ENCODE measurements at regions not wholly inside any gene's neighbourhood (a gene's known extent, or its start where the extent isn't known, plus 50 kb on each side); places are given as distances from the start of the nearest gene placed in this dataset.

DNA sequence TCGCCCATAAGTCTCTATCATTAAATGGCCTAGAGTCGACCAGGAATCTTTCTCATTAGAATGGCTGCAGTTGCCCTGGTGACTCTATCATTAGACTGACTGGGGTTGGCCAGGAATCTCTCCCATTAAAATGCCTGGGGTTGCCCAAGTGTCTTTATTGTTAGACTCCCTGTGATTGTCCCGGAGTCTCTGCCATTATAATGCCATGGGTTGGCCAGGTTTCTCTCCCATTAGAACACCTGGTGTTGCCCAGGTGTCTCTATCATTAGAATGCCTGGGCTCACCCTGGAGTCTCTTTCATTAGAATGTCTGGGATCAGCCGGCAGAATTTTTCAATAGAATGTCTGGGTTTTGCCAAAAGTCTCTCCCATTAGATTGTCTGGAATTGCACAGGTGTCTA lies 1459.3 kb downstream of the UQCRFS1 start:
- Histone ChIP-seq H3K9me3 (no peaks in the 10 kb centered on the region), H3K27me3 (no peaks in the 10 kb centered on the region), H3K36me3 (no peaks in the 10 kb centered on the region), H3K4me3 (no peak overlapping the region), H3K27ac (no peak overlapping the region), H3K4me1 (no peaks in the 10 kb centered on the region)
- intact Hi-C loops (cut with DNase I), result no loop called here
- 93% methylated on average over 2 of the region's 4 CpGs for WGBS (ENCODE audit: insufficient coverage, low coverage, low lambda C conversion rate, missing lambda C conversion rate)
- ATAC-seq (no peak), DNase-seq (peak in 1 of 3 donors; percentile 3)
- TF ChIP-seq, protein P1, sequence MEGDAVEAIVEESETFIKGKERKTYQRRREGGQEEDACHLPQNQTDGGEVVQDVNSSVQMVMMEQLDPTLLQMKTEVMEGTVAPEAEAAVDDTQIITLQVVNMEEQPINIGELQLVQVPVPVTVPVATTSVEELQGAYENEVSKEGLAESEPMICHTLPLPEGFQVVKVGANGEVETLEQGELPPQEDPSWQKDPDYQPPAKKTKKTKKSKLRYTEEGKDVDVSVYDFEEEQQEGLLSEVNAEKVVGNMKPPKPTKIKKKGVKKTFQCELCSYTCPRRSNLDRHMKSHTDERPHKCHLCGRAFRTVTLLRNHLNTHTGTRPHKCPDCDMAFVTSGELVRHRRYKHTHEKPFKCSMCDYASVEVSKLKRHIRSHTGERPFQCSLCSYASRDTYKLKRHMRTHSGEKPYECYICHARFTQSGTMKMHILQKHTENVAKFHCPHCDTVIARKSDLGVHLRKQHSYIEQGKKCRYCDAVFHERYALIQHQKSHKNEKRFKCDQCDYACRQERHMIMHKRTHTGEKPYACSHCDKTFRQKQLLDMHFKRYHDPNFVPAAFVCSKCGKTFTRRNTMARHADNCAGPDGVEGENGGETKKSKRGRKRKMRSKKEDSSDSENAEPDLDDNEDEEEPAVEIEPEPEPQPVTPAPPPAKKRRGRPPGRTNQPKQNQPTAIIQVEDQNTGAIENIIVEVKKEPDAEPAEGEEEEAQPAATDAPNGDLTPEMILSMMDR (IDR thresholded peaks at IDR 0.05), result no peak
- TF ChIP-seq POLR2A (IDR thresholded peaks at IDR 0.05), result no peak

DNA sequence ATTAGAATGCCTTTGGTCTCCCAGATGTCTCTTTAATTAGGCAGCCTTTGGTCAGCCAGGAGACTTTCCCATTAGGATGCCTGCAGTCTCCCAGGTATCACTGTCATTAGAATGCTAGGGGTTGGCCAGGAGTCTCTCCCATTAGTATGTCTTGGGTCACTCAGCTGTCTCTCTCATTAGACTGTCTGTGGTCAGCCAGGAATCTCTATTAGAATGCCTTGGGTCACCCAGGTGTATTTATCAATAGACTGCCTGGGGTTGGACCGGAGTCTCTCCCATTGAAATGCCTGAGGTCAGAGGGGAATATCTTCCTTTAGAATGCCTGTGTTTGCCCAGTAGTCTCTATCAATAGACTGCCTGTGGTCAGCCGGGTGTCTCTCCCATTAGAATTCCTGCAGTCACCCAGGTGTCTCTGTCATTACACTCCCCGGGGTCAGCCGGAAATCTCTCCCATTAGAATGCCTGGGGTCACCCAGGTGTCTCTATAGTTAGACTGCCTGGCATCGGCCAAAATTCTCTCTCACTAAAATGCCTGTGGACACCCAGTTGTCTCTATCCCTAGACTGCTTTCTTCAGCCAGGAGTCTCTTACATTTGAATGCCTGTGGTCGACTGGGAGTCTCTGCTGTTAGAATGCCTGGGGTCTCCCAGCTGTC lies 1460.3 kb downstream of the UQCRFS1 start:
- H3K27me3 ChIP-seq, result no peaks in the 10 kb centered on the region
- 73% methylated on average over 3 of the region's 6 CpGs for WGBS (ENCODE audit: insufficient coverage, low coverage, low lambda C conversion rate, missing lambda C conversion rate)
- ATAC-seq (no peak), DNase-seq (peak in 1 of 3 donors; percentile 15)
- intact Hi-C loops (cut with DNase I), result no loop called here
- H3K4me1 ChIP-seq, result no peaks in the 10 kb centered on the region
- TF ChIP-seq POLR2A (IDR thresholded peaks at IDR 0.05), result no peak
- TF ChIP-seq, protein P1 (IDR thresholded peaks at IDR 0.05), result no peak
- no peaks in the 10 kb centered on the region for H3K36me3 ChIP-seq
- no peak overlapping the region for H3K27ac ChIP-seq
- H3K4me3 ChIP-seq, result no peak overlapping the region
- H3K9me3 ChIP-seq, result no peaks in the 10 kb centered on the region

GRCh38 chr19:27751044-27751391 lies 1461.9 kb downstream of the UQCRFS1 start:
- DNase-seq, result no peak
- TF ChIP-seq POLR2A (IDR thresholded peaks at IDR 0.05), result no peak
- TF ChIP-seq, protein P1 (IDR thresholded peaks at IDR 0.05), result no peak
- intact Hi-C loops (cut with DNase I), result no loop called here
- WGBS (ENCODE audit: insufficient coverage, low coverage, low lambda C conversion rate, missing lambda C conversion rate), result 49% methylated on average over 2 of the region's 4 CpGs
- no peaks in the 10 kb centered on the region for H3K27me3 ChIP-seq
- H3K9me3 ChIP-seq, result no peaks in the 10 kb centered on the region
- H3K4me1 ChIP-seq, result no peaks in the 10 kb centered on the region
- H3K4me3 ChIP-seq, result no peak overlapping the region
- H3K36me3 ChIP-seq, result no peaks in the 10 kb centered on the region
- no peak for ATAC-seq
- H3K27ac ChIP-seq, result no peak overlapping the region

DNA sequence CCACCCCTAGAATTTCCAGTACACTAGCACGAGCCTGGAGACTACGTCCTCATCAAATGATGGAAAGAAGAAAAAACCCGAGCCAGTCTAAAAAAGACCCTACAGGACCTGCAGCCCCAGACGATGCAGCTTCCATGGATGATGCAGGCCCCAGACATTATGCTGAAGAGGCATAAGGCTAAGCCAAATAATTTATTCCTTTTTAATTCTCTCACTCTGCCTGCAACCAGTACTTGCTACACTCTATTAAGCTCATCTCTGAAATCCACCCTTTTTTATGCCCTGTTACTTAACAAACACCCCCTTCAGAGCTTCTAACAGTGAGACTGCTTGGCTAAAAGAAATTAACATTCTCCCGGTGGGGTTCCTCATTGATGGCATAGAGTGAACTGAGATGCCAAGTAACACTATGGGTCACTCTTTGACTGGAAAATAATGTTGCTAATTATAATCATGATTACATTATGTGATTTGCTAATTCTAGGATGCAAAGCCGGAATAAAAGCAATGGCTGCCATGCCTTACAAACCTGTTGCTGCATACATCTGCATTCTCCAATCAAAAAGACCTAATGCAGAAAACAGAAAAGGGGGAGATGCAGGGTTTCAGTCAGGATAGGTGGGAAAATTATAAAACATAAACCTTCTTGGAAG lies 1462.4 kb downstream of the UQCRFS1 start:
- ATAC-seq (no peak), DNase-seq (no peak)
- H3K27me3 ChIP-seq, result no peaks in the 10 kb centered on the region
- TF ChIP-seq POLR2A (IDR thresholded peaks at IDR 0.05), result no peak
- TF ChIP-seq, protein P1 (IDR thresholded peaks at IDR 0.05), result no peak
- H3K27ac ChIP-seq, result no peak overlapping the region
- H3K36me3 ChIP-seq, result no peaks in the 10 kb centered on the region
- H3K4me3 ChIP-seq, result no peak overlapping the region
- intact Hi-C loops (cut with DNase I), result no loop called here
- H3K4me1 ChIP-seq, result no peaks in the 10 kb centered on the region
- 78% methylated on average over 6 of the region's 6 CpGs for WGBS (ENCODE audit: insufficient coverage, low coverage, low lambda C conversion rate, missing lambda C conversion rate)
- no peaks in the 10 kb centered on the region for H3K9me3 ChIP-seq
